Suprapubic skin (tissue), 4 donors: ENCODE measurements at regions not wholly inside any gene's neighbourhood (a gene's known extent, or its start where the extent isn't known, plus 50 kb on each side); places are given as distances from the start of the nearest gene placed in this dataset.

Source experiments
- DNase-seq, 2 donors: peaks; one replicate each; pipeline ENCODE4 v3.0.0-alpha.2; 2019; ENCODE audit warnings: low spot score in 2 of 2
- H3K27ac ChIP-seq: fragments of 200-600 bp; sonication (generic); one replicate; pipeline ENCODE4 v1.5.1; 2019
- H3K27me3 ChIP-seq: fragments of 200-600 bp; sonication (generic); one replicate; pipeline ENCODE4 v1.5.1; 2019
- H3K36me3 ChIP-seq: fragments of 200-600 bp; sonication (generic); one replicate; pipeline ENCODE4 v1.5.1; 2019
- H3K4me1 ChIP-seq: fragments of 200-600 bp; sonication (generic); one replicate; pipeline ENCODE4 v1.5.1; 2019
- H3K4me3 ChIP-seq: fragments of 200-600 bp; sonication (generic); one replicate; pipeline ENCODE4 v1.5.1; 2019; ENCODE audit warnings: mild to moderate bottlenecking
- H3K9me3 ChIP-seq: fragments of 200-600 bp; sonication (generic); one replicate; pipeline ENCODE4 v1.5.1; 2019
- CTCF ChIP-seq, 2 donors: fragments of 200-600 bp in 1 of 2; fragments of 450-650 bp in 1 of 2; sonication (generic) in 1 of 2; IDR thresholded peaks; one replicate each; pipeline ENCODE4 v1.5.1; 2016 to 2019; ENCODE audit warnings: antibody characterized with exemption in 2 of 2, mild to moderate bottlenecking in 1 of 2, moderate library complexity in 1 of 2
- EP300 ChIP-seq: sonication (generic); formaldehyde crosslinking; IDR thresholded peaks from one replicate; pipeline ENCODE4 v1.6.1; 2017; ENCODE audit warnings: antibody characterized with exemption
- POLR2A ChIP-seq, 2 donors: fragments of 450-650 bp; IDR thresholded peaks; one replicate each; pipeline ENCODE4 v1.6.1; 2017; ENCODE audit warnings: antibody characterized with exemption in 2 of 2, mild to moderate bottlenecking in 2 of 2, moderate library complexity in 2 of 2
- POLR2AphosphoS5 ChIP-seq, 3 donors: sonication (generic); formaldehyde crosslinking; IDR thresholded peaks; one replicate each; pipeline ENCODE4 v1.6.1; 2017; ENCODE audit warnings: antibody characterized with exemption in 3 of 3
- WGBS: methylation state at CpG from one replicate; pipeline ENCODE4 v1.1.5; 2018; 5-methylcytosine and 5-hydroxymethylcytosine counted together

DNA sequence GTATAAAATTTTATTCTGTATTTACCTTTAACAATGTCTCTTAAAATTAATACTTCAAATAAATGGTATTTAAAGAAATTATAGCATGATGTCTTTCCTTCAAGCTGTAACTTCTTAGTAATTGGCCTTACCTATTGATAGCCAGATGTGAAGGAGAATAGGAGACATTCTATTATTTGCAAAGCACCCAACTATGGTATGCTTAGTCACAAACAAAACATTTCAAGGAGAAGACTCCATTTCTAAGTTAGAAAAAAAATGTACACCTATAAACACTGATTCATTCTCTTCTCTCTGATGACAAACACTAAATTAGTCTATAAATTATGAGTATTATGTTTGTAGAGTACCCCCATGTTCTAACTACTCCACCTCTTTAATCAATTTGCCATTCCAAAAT is 66.4 kb downstream of the NKX6-1 start:
- Histone ChIP-seq H3K9me3 (no peaks in the 10 kb centered on the region), H3K4me3 (no peak overlapping the region), H3K4me1 (no peaks in the 10 kb centered on the region), H3K27me3 (no peaks in the 10 kb centered on the region), H3K27ac (no peak overlapping the region), H3K36me3 (no peaks in the 10 kb centered on the region)
- DNase-seq = no peak
- TF ChIP-seq POLR2AphosphoS5 (IDR thresholded peaks at IDR 0.05) (no peak), EP300 (no peak), CTCF (IDR thresholded peaks at IDR 0.05) (no peak), POLR2A (IDR thresholded peaks at IDR 0.05) (no peak)

DNA sequence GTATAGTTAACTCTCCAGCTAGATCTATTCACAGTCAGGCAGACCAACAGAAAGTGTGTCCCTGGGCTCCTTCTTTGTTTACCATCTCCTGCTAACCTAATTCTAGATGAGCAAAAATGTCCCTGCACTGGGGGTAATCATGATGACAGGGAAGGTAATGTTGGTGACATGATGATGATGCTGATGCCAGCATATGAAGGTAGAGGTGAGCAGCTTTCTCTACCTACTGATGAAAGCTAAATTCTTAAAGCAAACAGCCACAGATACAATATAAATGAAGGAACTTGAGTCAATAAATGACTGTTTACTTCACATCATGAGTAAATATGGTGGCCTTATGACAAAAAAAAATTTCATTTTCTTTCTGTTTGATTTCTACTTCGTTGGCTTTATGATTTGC is 78.5 kb downstream of the NKX6-1 start:
- H3K4me3 ChIP-seq = no peak overlapping the region
- no peaks in the 10 kb centered on the region for H3K36me3 ChIP-seq
- no peak overlapping the region for H3K27ac ChIP-seq
- DNase-seq = no peak
- no peaks in the 10 kb centered on the region for H3K27me3 ChIP-seq
- 41% methylated on average over 1 of the region's 1 CpG for WGBS
- no peaks in the 10 kb centered on the region for H3K9me3 ChIP-seq
- H3K4me1 ChIP-seq = no peaks in the 10 kb centered on the region
- TF ChIP-seq CTCF (IDR thresholded peaks at IDR 0.05) = no peak
- no peak for TF ChIP-seq POLR2AphosphoS5 (IDR thresholded peaks at IDR 0.05)
- no peak for TF ChIP-seq EP300
- no peak for TF ChIP-seq POLR2A (IDR thresholded peaks at IDR 0.05)

DNA sequence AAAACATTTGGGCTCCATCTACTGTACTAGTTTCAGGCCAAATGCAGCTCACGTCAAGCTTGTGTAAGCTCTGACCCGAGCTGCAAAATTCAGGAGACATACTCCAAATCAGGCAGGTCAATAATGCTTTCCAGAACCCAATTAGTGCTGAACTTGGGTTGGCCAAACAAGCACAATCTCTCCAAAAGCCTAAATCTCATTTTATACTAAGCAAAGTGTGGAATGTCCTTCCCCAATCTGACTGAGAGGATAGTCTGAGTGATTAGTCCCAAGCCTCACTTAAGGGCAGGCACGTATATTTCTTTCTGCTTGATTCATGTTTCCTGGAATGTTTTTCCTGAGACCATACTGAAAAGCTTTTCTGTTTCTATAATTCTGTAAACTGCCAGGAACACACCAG is 79.9 kb downstream of the NKX6-1 start:
- no peaks in the 10 kb centered on the region for H3K4me1 ChIP-seq
- no peaks in the 10 kb centered on the region for H3K27me3 ChIP-seq
- no peak for DNase-seq
- H3K9me3 ChIP-seq = no peaks in the 10 kb centered on the region
- H3K36me3 ChIP-seq = no peaks in the 10 kb centered on the region
- H3K4me3 ChIP-seq = no peak overlapping the region
- no peak overlapping the region for H3K27ac ChIP-seq
- TF ChIP-seq EP300 (no peak), CTCF (IDR thresholded peaks at IDR 0.05) (no peak), POLR2A (IDR thresholded peaks at IDR 0.05) (no peak), POLR2AphosphoS5 (IDR thresholded peaks at IDR 0.05) (no peak)
- WGBS = 70% methylated on average over 3 of the region's 3 CpGs

DNA sequence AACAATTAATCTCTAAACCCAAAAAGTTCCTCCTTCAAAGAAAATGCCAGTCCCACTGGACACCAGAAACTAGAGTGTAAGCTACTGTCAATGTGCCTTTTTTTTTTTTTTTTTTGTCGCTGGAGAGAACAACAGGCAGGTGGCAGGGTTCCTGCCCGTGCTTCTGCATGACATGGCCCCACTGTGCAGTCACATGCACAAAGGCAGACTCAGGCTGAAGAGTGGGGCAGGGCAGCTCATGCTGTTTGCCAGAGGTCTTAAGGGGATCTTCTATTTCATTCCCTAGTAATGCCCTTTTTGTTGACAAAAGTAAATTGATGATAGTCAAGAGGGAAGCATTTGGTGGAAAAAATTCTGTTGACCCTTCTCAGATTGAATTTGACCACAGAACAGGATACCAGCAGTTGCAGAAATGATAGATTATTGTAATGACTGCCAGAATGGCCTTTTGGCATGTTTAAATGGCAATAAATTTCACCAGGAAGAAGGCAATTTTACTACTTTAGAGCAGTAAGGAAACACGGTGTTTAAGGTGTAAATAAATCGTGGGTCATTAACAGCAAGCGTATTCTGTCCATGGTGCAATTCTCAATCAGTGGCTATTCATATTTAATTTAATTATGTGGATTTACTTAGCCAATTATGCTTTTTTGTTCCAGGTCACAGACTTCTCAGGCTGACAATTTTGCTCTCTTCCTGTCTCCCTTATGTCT is 80.9 kb downstream of the NKX6-1 start:
- WGBS = 26% methylated on average over 5 of the region's 5 CpGs
- TF ChIP-seq CTCF (IDR thresholded peaks at IDR 0.05) (no peak), POLR2AphosphoS5 (IDR thresholded peaks at IDR 0.05) (no peak), EP300 (no peak), POLR2A (IDR thresholded peaks at IDR 0.05) (no peak)
- no peaks in the 10 kb centered on the region for H3K36me3 ChIP-seq
- no peaks in the 10 kb centered on the region for H3K27me3 ChIP-seq
- H3K4me1 ChIP-seq = no peaks in the 10 kb centered on the region
- no peak overlapping the region for H3K4me3 ChIP-seq
- H3K27ac ChIP-seq = no peak overlapping the region
- H3K9me3 ChIP-seq = no peaks in the 10 kb centered on the region
- no peak for DNase-seq

DNA sequence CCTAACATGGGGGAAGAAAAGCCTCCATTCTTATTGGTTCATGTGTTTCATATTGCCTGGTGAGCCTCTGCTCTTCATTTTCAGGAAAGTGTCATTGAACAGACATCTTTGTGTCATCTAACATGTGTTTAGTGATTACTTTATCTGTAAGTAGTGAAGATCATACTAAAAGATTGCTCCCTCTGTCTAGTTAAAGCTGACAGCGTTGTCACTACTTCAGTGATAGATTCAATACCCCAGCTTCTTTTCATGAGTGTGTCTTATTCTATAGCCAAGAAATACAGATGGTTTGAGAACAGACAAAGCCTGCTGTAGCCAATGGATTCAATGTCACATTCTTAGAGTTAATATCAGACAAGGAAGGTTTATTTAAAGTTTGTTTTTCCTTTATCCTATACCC is 85.1 kb downstream of the NKX6-1 start:
- H3K27me3 ChIP-seq = no peaks in the 10 kb centered on the region
- no peak overlapping the region for H3K27ac ChIP-seq
- H3K9me3 ChIP-seq = no peaks in the 10 kb centered on the region
- 45% methylated on average over 1 of the region's 1 CpG for WGBS
- no peak for TF ChIP-seq EP300
- TF ChIP-seq POLR2AphosphoS5 (IDR thresholded peaks at IDR 0.05) = no peak
- no peak for TF ChIP-seq CTCF (IDR thresholded peaks at IDR 0.05)
- TF ChIP-seq POLR2A (IDR thresholded peaks at IDR 0.05) = no peak
- no peaks in the 10 kb centered on the region for H3K4me1 ChIP-seq
- H3K36me3 ChIP-seq = no peaks in the 10 kb centered on the region
- no peak overlapping the region for H3K4me3 ChIP-seq
- no peak for DNase-seq
